HG03439 (cell line): ENCODE measurements at regions not wholly inside any gene's neighbourhood (a gene's known extent, or its start where the extent isn't known, plus 50 kb on each side); places are given as distances from the start of the nearest gene placed in this dataset.
"Not testable (repeated sequence)": the region's sequence is repeated elsewhere in the genome, so short reads cannot be mapped to it uniquely, and the experiment has no call there.

Experiments
- ATAC-seq: cut with Tn5 transposase; IDR thresholded peaks from one replicate; pipeline ENCODE4 v1.9.1; 2021; ENCODE audit warnings: mild to moderate bottlenecking, moderate library complexity; ENCODE audit not compliant: unreplicated experiment

- no peak for ATAC-seq
These were observed 302.0 kb downstream of the ALDH8A1 start for GRCh38 chr6:134647861-134648260.

GRCh38 chr6:134642819-134643218 lies 307.1 kb downstream of the ALDH8A1 start:
- no peak for ATAC-seq

GRCh38 chr6:134642279-134642678 lies 307.6 kb downstream of the ALDH8A1 start:
- no peak for ATAC-seq

GRCh38 chr6:134640975-134641429 lies 308.9 kb downstream of the ALDH8A1 start:
- peak; percentile 86 for ATAC-seq

GRCh38 chr6:134640229-134640628 lies 309.7 kb downstream of the ALDH8A1 start:
- ATAC-seq = no peak

GRCh38 chr6:134637847-134638437 lies 312.0 kb downstream of the ALDH8A1 start:
- no peak for ATAC-seq

- ATAC-seq = no peak
These were observed 312.6 kb downstream of the ALDH8A1 start for GRCh38 chr6:134637282-134637681.

GRCh38 chr6:134636186-134636799 lies 313.6 kb downstream of the ALDH8A1 start:
- ATAC-seq = no peak

- ATAC-seq = no peak
These were observed 314.9 kb downstream of the ALDH8A1 start for GRCh38 chr6:134634966-134635365.

- ATAC-seq = no peak
These were observed 315.4 kb downstream of the ALDH8A1 start for GRCh38 chr6:134634466-134634865.

GRCh38 chr6:134632982-134633940 lies 315.3 kb upstream of the SGK1 start:
- not testable (repeated sequence) for ATAC-seq

GRCh38 chr6:134632024-134632423 lies 314.1 kb upstream of the SGK1 start:
- ATAC-seq = no peak

- ATAC-seq = no peak
These were observed 313.5 kb upstream of the SGK1 start for GRCh38 chr6:134631398-134631924.

GRCh38 chr6:134630508-134631121 lies 312.7 kb upstream of the SGK1 start:
- ATAC-seq = no peak

GRCh38 chr6:134628154-134628553 lies 310.2 kb upstream of the SGK1 start:
- no peak for ATAC-seq

GRCh38 chr6:134627707-134628106 lies 309.8 kb upstream of the SGK1 start:
- no peak for ATAC-seq

- no peak for ATAC-seq
These were observed 308.7 kb upstream of the SGK1 start for GRCh38 chr6:134626589-134626988.

- no peak for ATAC-seq
These were observed 308.2 kb upstream of the SGK1 start for GRCh38 chr6:134626086-134626485.

GRCh38 chr6:134624781-134625180 lies 306.9 kb upstream of the SGK1 start:
- ATAC-seq = no peak

- no peak for ATAC-seq
These were observed 305.5 kb upstream of the SGK1 start for GRCh38 chr6:134623401-134623800.
